K562 (cell line): ENCODE measurements at regions not wholly inside any gene's neighbourhood (a gene's known extent, or its start where the extent isn't known, plus 50 kb on each side); places are given as distances from the start of the nearest gene placed in this dataset.

Source experiments
- ATAC-seq: fragments of 200-7000 bp; cut with Tn5 transposase; 3 replicates; pipeline ENCODE4 v1.9.1; 2020; ENCODE audit warnings: moderate library complexity
- BruUV-seq: library from RNA; stranded (reverse); fragments of 400-500 nt; replicated peaks from 2 replicates; lab custom pipeline; 2021; lab: Mats Ljungman, UMichigan
- CTCF ChIA-PET: fragments of 300-600 bp; formaldehyde crosslinking; extraction: SDS; loops from one replicate; lab custom pipeline; 2021; ENCODE audit warnings: low intra/inter-chr PET ratio; lab: Yijun Ruan, JAX
- POLR2A ChIA-PET: fragments of 300-600, 350-650 bp; sonication (Branson Sonifier 250); formaldehyde crosslinking; extraction: SDS; loops from one replicate; lab custom pipeline; 2021; ENCODE audit warnings: antibody characterized with exemption, inconsistent platforms; lab: Yijun Ruan, JAX
- DNase-seq, 4 experiments: peaks; one replicate each; pipeline versions ENCODE4 v3.0.0 to v3.0.0-alpha.2; 2011 to 2018; ENCODE audit warnings: low spot score in 3 of 4, mixed read lengths in 3 of 4; ENCODE audit errors: extremely low read depth in 1 of 4
- FAIRE-seq: peaks from 2 replicates; lab custom pipeline; 2011; peaks lifted over from hg19 to GRCh38; lab: Jason Lieb, UNC
- H2AFZ ChIP-seq: 2 replicates; pipeline ENCODE4 v1.6.0; 2011; ENCODE audit warnings: low read depth, low read length, control low read depth, inconsistent platforms
- H3K27ac ChIP-seq: fragments of 200-600 bp; 3 replicates; pipeline ENCODE4 v1.8.0; 2011; ENCODE audit warnings: low read depth, mild to moderate bottlenecking, control low read depth, inconsistent platforms, low read length, moderate library complexity, mixed read lengths; ENCODE audit errors: extremely low read depth
- H3K27me3 ChIP-seq, 2 experiments: fragments of 300-600 bp in 1 of 2; 2 replicates in 1 of 2; 3 replicates in 1 of 2; pipeline versions ENCODE4 v1.6.0 to v1.8.0; 2011; ENCODE audit warnings: inconsistent platforms in 2 of 2, low read length in 2 of 2, mild to moderate bottlenecking in 1 of 2, mixed read lengths in 1 of 2, moderate library complexity in 1 of 2; ENCODE audit not compliant: control insufficient read depth in 2 of 2, insufficient read depth in 2 of 2
- H3K36me3 ChIP-seq: fragments of 300-600 bp; 3 replicates; pipeline ENCODE4 v1.8.0; 2011; ENCODE audit warnings: mild to moderate bottlenecking, low read length, inconsistent platforms; ENCODE audit not compliant: control insufficient read depth, insufficient read depth
- H3K4me1 ChIP-seq, 2 experiments: fragments of 200-600 bp in 1 of 2; replicated peaks in 1 of 2; 2 replicates in 1 of 2; 3 replicates in 1 of 2; pipeline versions ENCODE4 v1.5.1 to v1.8.0; 2011; ENCODE audit warnings: inconsistent platforms in 2 of 2, low read length in 2 of 2, mild to moderate bottlenecking in 1 of 2, mixed read lengths in 1 of 2, moderate library complexity in 1 of 2; ENCODE audit not compliant: control insufficient read depth in 2 of 2, insufficient read depth in 2 of 2
- H3K4me2 ChIP-seq: 2 replicates; pipeline ENCODE4 v1.6.1; 2011; ENCODE audit warnings: low read length, control low read depth, inconsistent platforms, mixed read lengths; ENCODE audit not compliant: insufficient read depth
- H3K4me3 ChIP-seq: fragments of 200-600 bp; sonication (generic), shearing (Covaris generic); 2 replicates; pipeline ENCODE4 v1.5.1; 2016; ENCODE audit warnings: control low read depth, inconsistent platforms
- H3K79me2 ChIP-seq: fragments of 200-600 bp; 3 replicates; pipeline ENCODE4 v1.8.0; 2011; ENCODE audit warnings: low read length, inconsistent platforms; ENCODE audit not compliant: control insufficient read depth, insufficient read depth
- H3K9ac ChIP-seq, 2 experiments: 2 replicates each; pipeline versions ENCODE4 v1.6.0 to v1.6.1; 2011; ENCODE audit warnings: low read depth in 2 of 2, low read length in 2 of 2, control low read depth in 1 of 2, inconsistent platforms in 1 of 2, mild to moderate bottlenecking in 1 of 2, mixed read lengths in 1 of 2; ENCODE audit not compliant: insufficient read depth in 1 of 2
- H3K9me1 ChIP-seq: one replicate; pipeline ENCODE4 v1.6.0; 2011; ENCODE audit warnings: inconsistent platforms, mild to moderate bottlenecking, low read length, moderate library complexity; ENCODE audit not compliant: control insufficient read depth, insufficient read depth
- H3K9me3 ChIP-seq: replicated peaks from 2 replicates; pipeline ENCODE4 v1.5.1; 2011; ENCODE audit warnings: low read depth, low read length, inconsistent platforms; ENCODE audit not compliant: control insufficient read depth, insufficient read depth
- H4K20me1 ChIP-seq: replicated peaks from 2 replicates; pipeline ENCODE4 v1.6.1; 2011; ENCODE audit warnings: low read length, inconsistent platforms, mixed read lengths; ENCODE audit not compliant: control insufficient read depth, insufficient read depth
- ARID1B ChIP-seq: fragments of 450-650 bp; IDR thresholded peaks from 2 replicates; pipeline ENCODE4 v1.6.1; 2016; ENCODE audit warnings: antibody characterized with exemption, mild to moderate bottlenecking, inconsistent platforms
- CBX8 ChIP-seq: fragments of 200-600 bp; sonication (generic); IDR thresholded peaks from 2 replicates; pipeline ENCODE4 v1.6.1; 2012; ENCODE audit warnings: borderline replicate concordance, mixed run types, low read depth, mild to moderate bottlenecking, moderate library complexity, mixed read lengths, low read length, control low read depth, inconsistent platforms; ENCODE audit not compliant: poor library complexity, severe bottlenecking; ENCODE audit errors: extremely low read depth
- ERF ChIP-seq: fragments of 450-650 bp; formaldehyde crosslinking; IDR thresholded peaks from 2 replicates; pipeline ENCODE4 v1.4.0; 2020; ENCODE audit warnings: mild to moderate bottlenecking, mixed read lengths
- HOMEZ ChIP-seq: fragments of 250-450 bp; sonication (Bioruptor Pico); IDR thresholded peaks from 2 replicates; pipeline ENCODE4 v1.4.0; 2020; ENCODE audit warnings: mild to moderate bottlenecking, moderate library complexity
- IFI16 ChIP-seq: fragments of 250-450 bp; sonication (Bioruptor Pico); IDR thresholded peaks from 2 replicates; pipeline ENCODE4 v2.1.2; 2022; ENCODE audit warnings: mild to moderate bottlenecking, inconsistent platforms
- KDM2B ChIP-seq: fragments of 250-450 bp; sonication (Bioruptor Pico); IDR thresholded peaks from 2 replicates; pipeline ENCODE4 v1.8.0; 2021; ENCODE audit warnings: mild to moderate bottlenecking, moderate library complexity
- LARP7 ChIP-seq: fragments of 450-650 bp; IDR thresholded peaks from 2 replicates; pipeline ENCODE4 v1.6.1; 2016
- MTF1 ChIP-seq: fragments of 250-450 bp; sonication (Bioruptor Pico); IDR thresholded peaks from 2 replicates; pipeline ENCODE4 v1.9.0; 2021; ENCODE audit warnings: moderate library complexity, mild to moderate bottlenecking, inconsistent platforms, borderline replicate concordance
- NFE2 ChIP-seq: IDR thresholded peaks from 2 replicates; pipeline ENCODE4 v1.6.1; 2014; ENCODE audit warnings: antibody characterized with exemption, low read depth
- RBM17 ChIP-seq: fragments of 200-400 bp; formaldehyde crosslinking; IDR thresholded peaks from 2 replicates; pipeline ENCODE4 v1.6.1; 2017; ENCODE audit warnings: low read depth, mild to moderate bottlenecking, low read length, borderline replicate concordance
- ZBTB5 ChIP-seq: fragments of 450-650 bp; IDR thresholded peaks from 2 replicates; pipeline ENCODE4 v1.6.1; 2017; ENCODE audit warnings: antibody characterized with exemption
- ZFP91 ChIP-seq: sonication (generic); formaldehyde crosslinking; IDR thresholded peaks from 2 replicates; pipeline ENCODE4 v1.8.0; 2022; ENCODE audit warnings: mild to moderate bottlenecking, missing genetic modification reagents
- ZNF121 ChIP-seq: sonication (generic); formaldehyde crosslinking; conservative IDR thresholded peaks from 2 replicates; pipeline ENCODE4 v1.8.0; 2022; ENCODE audit warnings: missing genetic modification reagents
- ZNF507 ChIP-seq: conservative IDR thresholded peaks from 2 replicates; pipeline ENCODE4 v1.6.1; 2017; ENCODE audit warnings: missing genetic modification characterization, missing compliant biosample characterization
- ZNF707 ChIP-seq: fragments of 250-450 bp; sonication (Bioruptor Pico); conservative IDR thresholded peaks from 2 replicates; pipeline ENCODE4 v1.8.0; 2022; ENCODE audit warnings: inconsistent platforms, mild to moderate bottlenecking, moderate library complexity
- WGBS: fragments of 100-300 bp; shearing (Covaris generic); methylation state at CpG from one replicate; pipeline ENCODE4 v1.1.6; 2016; ENCODE audit warnings: low coverage, mixed read lengths; ENCODE audit not compliant: insufficient coverage; ENCODE audit errors: missing lambda C conversion rate; 5-methylcytosine and 5-hydroxymethylcytosine counted together
- in situ Hi-C: fragments of 300-500 bp; cut with MboI; formaldehyde crosslinking; loops from 4 replicates; pipeline ENCODE4 v1.15.0; 2018; ENCODE audit warnings: inconsistent platforms, mixed read lengths
- intact Hi-C: fragments of 100-400 bp; cut with micrococcal nuclease; formaldehyde crosslinking; loops from 2 replicates; pipeline ENCODE4 v1.14.2; 2022

- no peak for ATAC-seq
- no peaks in the 10 kb centered on the region for H3K27me3 ChIP-seq
- WGBS: 3% methylated on average over 2 of the region's 2 CpGs
- no peak for FAIRE-seq
- no peak overlapping the region for H3K4me3 ChIP-seq
- ChIA-PET CTCF (no interaction called here), POLR2A (no interaction called here)
- H3K27ac ChIP-seq: no peak overlapping the region
- no peaks in the 10 kb centered on the region for H3K36me3 ChIP-seq
- TF ChIP-seq RBM17: no peak
- TF ChIP-seq ZNF707 (CRISPR knock-in tag): no peak
- TF ChIP-seq ARID1B: no peak
- no peak for TF ChIP-seq ZFP91 (CRISPR knock-in tag)
- TF ChIP-seq LARP7: no peak
- TF ChIP-seq KDM2B (CRISPR knock-in tag): no peak
- TF ChIP-seq ZNF507: no peak
- no peak for TF ChIP-seq ZBTB5
- no peak for TF ChIP-seq HOMEZ (CRISPR knock-in tag)
- TF ChIP-seq ZNF121 (CRISPR knock-in tag): no peak
- no peak for TF ChIP-seq MTF1 (CRISPR knock-in tag)
- no peak for TF ChIP-seq ERF (CRISPR knock-in tag)
- no peak for TF ChIP-seq NFE2
- no peak for TF ChIP-seq CBX8
- TF ChIP-seq IFI16 (CRISPR knock-in tag): no peak
- no peak overlapping the region for H3K4me2 ChIP-seq
- no peak overlapping the region for H3K9ac ChIP-seq
- H3K79me2 ChIP-seq: no peaks in the 10 kb centered on the region
- no peak for DNase-seq
- 0 out of 2 replicates have a peak, but pooled peaks cover 2% of the 10 kb centered on the region for H3K9me3 ChIP-seq
- intact Hi-C loops (no loop called here), in situ Hi-C loops (no loop called here)
- H4K20me1 ChIP-seq: no peaks in the 10 kb centered on the region
- H2AFZ ChIP-seq: no peak overlapping the region
- no peaks in the 10 kb centered on the region for H3K9me1 ChIP-seq
- no peaks in the 10 kb centered on the region for H3K4me1 ChIP-seq
- BruUV-seq: no TSS peak
Observed at GRCh38 chr5:29770936-29771335, 1422.5 kb upstream of the CDH6 start.
